HUES48 (cell line): ENCODE measurements at regions not wholly inside any gene's neighbourhood (a gene's known extent, or its start where the extent isn't known, plus 50 kb on each side); places are given as distances from the start of the nearest gene placed in this dataset.

Experiments used
- H3K27ac ChIP-seq: one replicate; pipeline ENCODE4 v1.7.0; 2013; ENCODE audit warnings: low read depth, low read length, inconsistent platforms
- H3K27me3 ChIP-seq: 2 replicates; pipeline ENCODE4 v1.6.1; 2013; ENCODE audit warnings: mild to moderate bottlenecking, low read length; ENCODE audit not compliant: control insufficient read depth, insufficient read depth
- H3K36me3 ChIP-seq: 2 replicates; pipeline ENCODE4 v1.6.1; 2013; ENCODE audit warnings: low read length; ENCODE audit not compliant: control insufficient read depth, insufficient read depth
- H3K4me1 ChIP-seq: 2 replicates; pipeline ENCODE4 v1.6.1; 2013; ENCODE audit warnings: mild to moderate bottlenecking, low read length; ENCODE audit not compliant: control insufficient read depth, insufficient read depth
- H3K4me3 ChIP-seq: 2 replicates; pipeline ENCODE4 v1.5.1; 2013; ENCODE audit warnings: mild to moderate bottlenecking, low read depth, low read length
- H3K9ac ChIP-seq: 2 replicates; pipeline ENCODE4 v1.6.1; 2013; ENCODE audit warnings: mild to moderate bottlenecking, low read depth, low read length, moderate library complexity
- H3K9me3 ChIP-seq: 2 replicates; pipeline ENCODE4 v1.6.1; 2013; ENCODE audit warnings: low read length; ENCODE audit not compliant: control insufficient read depth, insufficient read depth

GRCh38 chr7:47221826-47222225 is 360.1 kb downstream of the TNS3 start:
- Histone ChIP-seq H3K9ac (no peak overlapping the region), H3K27ac (no peak overlapping the region), H3K4me1 (no peaks in the 10 kb centered on the region), H3K27me3 (no peaks in the 10 kb centered on the region), H3K4me3 (no peak overlapping the region), H3K36me3 (no peaks in the 10 kb centered on the region), H3K9me3 (no peaks in the 10 kb centered on the region)

- no peak overlapping the region for H3K9ac ChIP-seq
- H3K4me1 ChIP-seq = no peaks in the 10 kb centered on the region
- no peak overlapping the region for H3K4me3 ChIP-seq
- H3K27me3 ChIP-seq = no peaks in the 10 kb centered on the region
- H3K9me3 ChIP-seq = no peaks in the 10 kb centered on the region
- no peaks in the 10 kb centered on the region for H3K36me3 ChIP-seq
- H3K27ac ChIP-seq = no peak overlapping the region
Measured at GRCh38 chr7:47218378-47219176, 363.3 kb downstream of the TNS3 start.

GRCh38 chr7:47217570-47218360 is 364.1 kb downstream of the TNS3 start:
- no peak overlapping the region for H3K4me3 ChIP-seq
- H3K27ac ChIP-seq = no peak overlapping the region
- no peaks in the 10 kb centered on the region for H3K36me3 ChIP-seq
- H3K9ac ChIP-seq = no peak overlapping the region
- H3K4me1 ChIP-seq = no peaks in the 10 kb centered on the region
- H3K9me3 ChIP-seq = no peaks in the 10 kb centered on the region
- H3K27me3 ChIP-seq = no peaks in the 10 kb centered on the region

GRCh38 chr7:47217086-47217485 is 364.8 kb downstream of the TNS3 start:
- Histone ChIP-seq H3K9me3 (no peaks in the 10 kb centered on the region; the same call in 1 of the 2 replicates), H3K9ac (no peak overlapping the region), H3K36me3 (no peaks in the 10 kb centered on the region), H3K27ac (no peak overlapping the region), H3K27me3 (no peaks in the 10 kb centered on the region), H3K4me1 (no peaks in the 10 kb centered on the region), H3K4me3 (no peak overlapping the region)

- Histone ChIP-seq H3K4me3 (no peak overlapping the region), H3K9me3 (no peaks in the 10 kb centered on the region; the same call in 1 of the 2 replicates), H3K36me3 (no peaks in the 10 kb centered on the region), H3K27ac (no peak overlapping the region), H3K27me3 (no peaks in the 10 kb centered on the region), H3K9ac (no peak overlapping the region), H3K4me1 (peaks cover 2% of the 10 kb centered on the region; the same call in 1 of the 2 replicates)
Measured at GRCh38 chr7:47216439-47216838, 365.5 kb downstream of the TNS3 start.

- Histone ChIP-seq H3K27me3 (no peaks in the 10 kb centered on the region), H3K27ac (no peak overlapping the region), H3K4me1 (peaks cover 5% of the 10 kb centered on the region; the same call in 1 of the 2 replicates)
Measured at GRCh38 chr7:47215640-47216039, 366.3 kb downstream of the TNS3 start.

GRCh38 chr7:47215049-47215448 is 366.9 kb downstream of the TNS3 start:
- Histone ChIP-seq H3K27me3 (no peaks in the 10 kb centered on the region), H3K36me3 (no peaks in the 10 kb centered on the region), H3K27ac (no peak overlapping the region)

More at GRCh38 chr7:47215640-47216039, 366.3 kb downstream of the TNS3 start:
- no peak overlapping the region for H3K9ac ChIP-seq
- no peak overlapping the region for H3K4me3 ChIP-seq
- H3K36me3 ChIP-seq = no peaks in the 10 kb centered on the region
- no peaks in the 10 kb centered on the region; the same call in 1 of the 2 replicates for H3K9me3 ChIP-seq

GRCh38 chr7:47213276-47213675 is 368.6 kb downstream of the TNS3 start:
- H3K27ac ChIP-seq = no peak overlapping the region
- no peaks in the 10 kb centered on the region for H3K27me3 ChIP-seq
- peaks cover 5% of the 10 kb centered on the region; the same call in 1 of the 2 replicates for H3K4me1 ChIP-seq
- H3K9ac ChIP-seq = no peak overlapping the region
- H3K4me3 ChIP-seq = no peak overlapping the region
- no peaks in the 10 kb centered on the region for H3K36me3 ChIP-seq
- H3K9me3 ChIP-seq = no peaks in the 10 kb centered on the region; the same call in 1 of the 2 replicates

More at GRCh38 chr7:47215049-47215448, 366.9 kb downstream of the TNS3 start:
- no peak overlapping the region for H3K9ac ChIP-seq
- peaks cover 5% of the 10 kb centered on the region; the same call in 1 of the 2 replicates for H3K4me1 ChIP-seq
- H3K9me3 ChIP-seq = no peaks in the 10 kb centered on the region; the same call in 1 of the 2 replicates
- H3K4me3 ChIP-seq = no peak overlapping the region

GRCh38 chr7:47211519-47211973 is 370.4 kb downstream of the TNS3 start:
- H3K27me3 ChIP-seq = no peaks in the 10 kb centered on the region
- peaks cover 5% of the 10 kb centered on the region; the same call in 1 of the 2 replicates for H3K4me1 ChIP-seq
- H3K9ac ChIP-seq = no peak overlapping the region
- no peaks in the 10 kb centered on the region; the same call in none of the 2 replicates for H3K9me3 ChIP-seq
- no peak overlapping the region for H3K27ac ChIP-seq
- no peaks in the 10 kb centered on the region for H3K36me3 ChIP-seq
- no peak overlapping the region for H3K4me3 ChIP-seq

GRCh38 chr7:47210281-47210854 is 371.5 kb downstream of the TNS3 start:
- H3K27ac ChIP-seq = no peak overlapping the region
- no peaks in the 10 kb centered on the region; the same call in none of the 2 replicates for H3K9me3 ChIP-seq
- H3K9ac ChIP-seq = no peak overlapping the region
- no peaks in the 10 kb centered on the region for H3K36me3 ChIP-seq
- no peaks in the 10 kb centered on the region for H3K27me3 ChIP-seq
- H3K4me1 ChIP-seq = peaks cover 5% of the 10 kb centered on the region; the same call in 1 of the 2 replicates
- no peak overlapping the region for H3K4me3 ChIP-seq
